DOHH2 (cell line): ENCODE measurements at regions not wholly inside any gene's neighbourhood (a gene's known extent, or its start where the extent isn't known, plus 50 kb on each side); places are given as distances from the start of the nearest gene placed in this dataset.

ENCODE experiments used
- EZH2phosphoT487 ChIP-seq: fragments of 200-600 bp; sonication (generic); IDR thresholded peaks from 2 replicates; pipeline ENCODE4 v1.6.1; 2017; ENCODE audit warnings: borderline replicate concordance, mild to moderate bottlenecking, antibody characterized with exemption, low read length, moderate library complexity, mixed read lengths
- TF ChIP-seq, protein P1 (sequence below): fragments of 200-600 bp; sonication (generic); IDR thresholded peaks from one replicate; pipeline ENCODE4 v1.5.1; 2014; ENCODE audit warnings: antibody characterized with exemption, mild to moderate bottlenecking, low read depth, low read length; ENCODE audit not compliant: poor library complexity, severe bottlenecking

DNA sequence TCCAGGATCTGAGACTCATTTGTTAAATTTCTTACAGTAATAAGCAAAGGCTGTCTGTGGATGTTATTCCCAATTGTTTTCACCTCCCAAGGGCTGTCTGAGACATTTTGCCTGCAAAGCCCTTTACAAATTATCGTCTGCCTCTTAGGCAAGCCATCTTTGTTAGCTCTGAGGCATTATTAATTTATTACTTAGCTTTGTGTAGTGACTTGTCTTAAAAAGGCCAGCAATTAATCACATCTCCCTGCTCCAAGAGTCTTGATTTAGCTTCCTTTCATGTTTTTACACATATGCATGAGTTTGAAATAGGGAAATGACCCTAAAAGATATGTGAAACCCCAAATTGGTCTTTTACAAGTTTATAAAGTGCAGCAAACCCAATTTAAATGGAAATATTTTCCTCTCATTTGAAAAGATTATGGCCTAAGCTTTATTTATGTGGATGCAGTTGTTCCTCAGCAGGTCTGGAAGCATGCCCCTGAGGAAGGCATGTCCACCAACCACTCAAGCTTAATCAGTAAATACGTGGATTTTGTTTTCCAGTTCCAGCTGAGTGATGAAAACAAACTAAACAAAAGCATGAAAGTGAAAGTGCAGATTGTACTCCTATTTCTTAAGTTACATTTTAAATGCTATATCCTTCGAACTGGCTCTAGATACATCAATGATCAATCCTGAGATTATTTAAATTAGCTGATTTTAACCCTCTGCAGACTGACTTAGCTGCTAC lies 173.6 kb upstream of the LNX1 start:
- TF ChIP-seq, protein P1, sequence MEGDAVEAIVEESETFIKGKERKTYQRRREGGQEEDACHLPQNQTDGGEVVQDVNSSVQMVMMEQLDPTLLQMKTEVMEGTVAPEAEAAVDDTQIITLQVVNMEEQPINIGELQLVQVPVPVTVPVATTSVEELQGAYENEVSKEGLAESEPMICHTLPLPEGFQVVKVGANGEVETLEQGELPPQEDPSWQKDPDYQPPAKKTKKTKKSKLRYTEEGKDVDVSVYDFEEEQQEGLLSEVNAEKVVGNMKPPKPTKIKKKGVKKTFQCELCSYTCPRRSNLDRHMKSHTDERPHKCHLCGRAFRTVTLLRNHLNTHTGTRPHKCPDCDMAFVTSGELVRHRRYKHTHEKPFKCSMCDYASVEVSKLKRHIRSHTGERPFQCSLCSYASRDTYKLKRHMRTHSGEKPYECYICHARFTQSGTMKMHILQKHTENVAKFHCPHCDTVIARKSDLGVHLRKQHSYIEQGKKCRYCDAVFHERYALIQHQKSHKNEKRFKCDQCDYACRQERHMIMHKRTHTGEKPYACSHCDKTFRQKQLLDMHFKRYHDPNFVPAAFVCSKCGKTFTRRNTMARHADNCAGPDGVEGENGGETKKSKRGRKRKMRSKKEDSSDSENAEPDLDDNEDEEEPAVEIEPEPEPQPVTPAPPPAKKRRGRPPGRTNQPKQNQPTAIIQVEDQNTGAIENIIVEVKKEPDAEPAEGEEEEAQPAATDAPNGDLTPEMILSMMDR, result no peak
- TF ChIP-seq EZH2phosphoT487, result no peak
